GM12801 (cell line): ENCODE measurements at regions not wholly inside any gene's neighbourhood (a gene's known extent, or its start where the extent isn't known, plus 50 kb on each side); places are given as distances from the start of the nearest gene placed in this dataset.

Experiments used
- CTCF ChIP-seq: IDR thresholded peaks from one replicate; pipeline ENCODE4 v1.5.1; 2011; ENCODE audit warnings: control low read depth; ENCODE audit not compliant: insufficient read length; ENCODE audit errors: extremely low read depth

GRCh38 chr16:85323230-85323960 lies 211.1 kb upstream of the CIBAR2 start:
- TF ChIP-seq CTCF: no peak

GRCh38 chr16:85323961-85324253 lies 211.6 kb upstream of the CIBAR2 start:
- no peak for TF ChIP-seq CTCF

DNA sequence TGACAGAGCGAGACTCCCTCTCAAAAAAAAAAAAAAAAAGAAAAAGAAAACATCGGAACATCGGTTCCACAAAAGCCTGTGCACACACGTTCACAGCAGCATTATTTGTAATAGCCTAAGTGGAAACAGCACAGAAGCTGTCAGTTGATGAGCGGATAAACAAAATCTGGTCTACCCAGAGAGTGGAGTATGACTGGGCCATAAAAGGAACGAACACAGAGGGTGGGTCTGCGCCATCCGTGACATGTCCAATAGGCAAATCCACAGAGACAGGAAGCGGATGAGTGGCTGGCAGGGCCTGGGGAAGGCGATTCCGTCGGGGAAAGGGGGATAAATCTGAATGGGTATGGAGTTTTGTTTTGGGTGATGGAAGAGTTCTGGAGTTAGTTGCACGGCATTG lies 212.2 kb upstream of the CIBAR2 start:
- TF ChIP-seq CTCF: no peak

GRCh38 chr16:85326113-85326793 lies 214.0 kb upstream of the CIBAR2 start:
- no peak for TF ChIP-seq CTCF

DNA sequence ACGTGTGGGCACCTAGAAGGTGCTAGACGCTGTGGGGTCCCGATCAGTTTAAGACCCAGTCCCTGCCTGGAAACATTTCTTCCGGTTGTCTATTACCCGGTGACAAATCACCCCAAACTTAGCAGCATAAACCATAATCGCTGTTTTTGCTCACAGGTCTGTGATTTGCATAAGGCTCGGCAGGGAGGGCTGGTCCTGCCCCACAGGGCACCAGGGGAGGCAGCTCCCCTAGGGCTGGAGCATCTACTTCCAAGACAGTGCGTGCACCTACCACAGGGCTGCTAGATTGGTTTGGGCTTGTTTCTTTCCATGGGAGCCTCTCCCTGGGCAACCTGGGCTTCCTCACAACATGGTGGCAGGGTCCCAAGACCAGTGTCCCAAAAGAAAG lies 214.5 kb upstream of the CIBAR2 start:
- no peak for TF ChIP-seq CTCF

GRCh38 chr16:85327731-85328675 lies 215.7 kb upstream of the CIBAR2 start:
- no peak for TF ChIP-seq CTCF

GRCh38 chr16:85328676-85329058 lies 216.4 kb upstream of the CIBAR2 start:
- TF ChIP-seq CTCF: no peak
